Immature natural killer cell (primary cell): ENCODE measurements at regions not wholly inside any gene's neighbourhood (a gene's known extent, or its start where the extent isn't known, plus 50 kb on each side); places are given as distances from the start of the nearest gene placed in this dataset.

ENCODE experiments used
- DNase-seq, 3 donors: peaks; one replicate each; pipeline ENCODE4 v3.0.0; 2022; ENCODE audit warnings: mixed read lengths in 1 of 3
- H3K27ac Mint-ChIP-seq, 6 donors: one replicate each; pipeline ENCODE4 v1.8.0; 2020; ENCODE audit warnings: mixed read lengths in 6 of 6, mild to moderate bottlenecking in 5 of 6, inconsistent platforms in 4 of 6, moderate library complexity in 3 of 6
- H3K27me3 Mint-ChIP-seq, 3 donors: one replicate each; pipeline ENCODE4 v1.8.0; 2020 to 2021; ENCODE audit warnings: low read depth in 3 of 3, mild to moderate bottlenecking in 3 of 3, mixed read lengths in 3 of 3, moderate library complexity in 3 of 3, inconsistent platforms in 1 of 3
- H3K36me3 Mint-ChIP-seq, 3 donors: one replicate each; pipeline ENCODE4 v1.8.0; 2020; ENCODE audit warnings: mixed read lengths in 3 of 3, inconsistent platforms in 2 of 3, mild to moderate bottlenecking in 2 of 3
- H3K4me1 Mint-ChIP-seq, 2 donors: one replicate each; pipeline ENCODE4 v1.8.0; 2020; ENCODE audit warnings: inconsistent platforms in 2 of 2, mild to moderate bottlenecking in 2 of 2, mixed read lengths in 2 of 2, moderate library complexity in 1 of 2
- H3K4me3 Mint-ChIP-seq, 5 donors: one replicate each; pipeline ENCODE4 v1.8.0; 2020; ENCODE audit warnings: mild to moderate bottlenecking in 5 of 5, mixed read lengths in 5 of 5, inconsistent platforms in 3 of 5, moderate library complexity in 3 of 5
- H3K9me3 Mint-ChIP-seq, 6 donors: one replicate each; pipeline ENCODE4 v1.8.0; 2020; ENCODE audit warnings: mild to moderate bottlenecking in 6 of 6, mixed read lengths in 6 of 6, inconsistent platforms in 4 of 6, moderate library complexity in 3 of 6

GRCh38 chr10:91127341-91128082, 93.0 kb upstream of the PCGF5 start:
- Mint-ChIP-seq H3K4me3 (no peak overlapping the region), H3K4me1 (peaks cover 2 to 5% of the 10 kb centered on the region in 2 donors), H3K27me3 (peaks cover 1 to 7% (median 2%) of the 10 kb centered on the region in 3 donors), H3K27ac (no peak overlapping the region), H3K36me3 (no peaks in the 10 kb centered on the region), H3K9me3 (peaks cover 0 to 2% (median 0%) of the 10 kb centered on the region in 6 donors)
- DNase-seq, result no peak

- Mint-ChIP-seq H3K36me3 (no peaks in the 10 kb centered on the region), H3K9me3 (no peaks in the 10 kb centered on the region), H3K27ac (no peak overlapping the region), H3K4me1 (no peaks in the 10 kb centered on the region), H3K27me3 (peaks cover 0 to 11% (median 0%) of the 10 kb centered on the region in 3 donors), H3K4me3 (no peak overlapping the region)
- no peak for DNase-seq
These were observed 85.3 kb upstream of the PCGF5 start for GRCh38 chr10:91135113-91135512.

DNA sequence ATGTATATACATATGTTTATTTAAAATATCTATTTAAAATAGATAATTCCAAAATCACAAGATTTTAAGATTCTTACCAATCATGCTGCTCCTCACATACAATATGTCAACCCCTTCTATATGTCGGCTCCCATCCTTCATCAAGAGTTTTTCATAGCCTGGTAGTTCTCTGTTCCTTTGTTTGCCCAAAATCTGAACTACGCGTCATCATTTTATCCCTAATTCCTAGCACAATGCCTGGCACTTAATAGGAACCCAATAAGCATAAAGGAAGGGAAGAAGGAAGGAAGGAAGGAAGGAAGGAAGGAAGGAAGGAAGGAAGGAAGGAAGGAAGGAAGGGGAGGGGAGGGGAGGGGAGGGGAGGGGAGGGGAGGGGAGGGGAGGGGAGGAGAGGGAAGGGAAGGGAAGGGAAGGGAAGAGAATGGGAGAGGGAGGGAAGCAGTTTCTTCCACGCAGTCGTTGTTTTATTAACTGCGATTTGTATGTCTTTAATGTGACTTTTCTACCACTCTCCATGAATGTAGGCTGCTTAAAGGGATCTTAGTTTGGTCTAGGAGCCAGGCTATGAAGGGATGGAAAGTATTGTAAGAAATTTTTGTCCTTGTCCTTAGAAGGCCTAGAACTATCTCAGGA, 83.3 kb upstream of the PCGF5 start:
- no peaks in the 10 kb centered on the region for H3K4me1 Mint-ChIP-seq
- no peak for DNase-seq
- no peaks in the 10 kb centered on the region for H3K9me3 Mint-ChIP-seq
- H3K4me3 Mint-ChIP-seq, result no peak overlapping the region
- no peaks in the 10 kb centered on the region for H3K36me3 Mint-ChIP-seq
- H3K27ac Mint-ChIP-seq, result no peak overlapping the region
- peaks cover 0 to 11% (median 0%) of the 10 kb centered on the region in 3 donors for H3K27me3 Mint-ChIP-seq

DNA sequence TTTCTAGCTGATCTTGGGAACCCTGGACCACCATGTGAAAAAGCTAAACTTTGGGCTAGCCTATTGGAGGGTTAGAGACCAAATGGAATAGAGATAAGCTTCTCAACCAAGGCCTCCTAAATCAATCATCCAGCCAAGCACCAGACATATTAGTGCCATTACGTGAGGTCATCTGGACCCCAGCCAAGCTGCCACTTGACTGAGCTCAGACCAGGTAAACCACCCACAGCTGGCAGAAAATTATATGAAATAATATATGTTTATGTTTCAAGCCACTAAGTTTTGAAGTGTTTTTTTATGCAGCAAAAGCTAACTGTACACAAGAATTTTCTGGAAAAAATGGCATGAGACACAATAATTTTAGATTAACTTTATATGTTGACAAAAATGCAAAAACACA, 82.6 kb upstream of the PCGF5 start:
- H3K36me3 Mint-ChIP-seq, result no peaks in the 10 kb centered on the region
- peaks cover 0 to 11% (median 0%) of the 10 kb centered on the region in 3 donors for H3K27me3 Mint-ChIP-seq
- H3K27ac Mint-ChIP-seq, result no peak overlapping the region
- DNase-seq, result no peak
- H3K4me1 Mint-ChIP-seq, result no peaks in the 10 kb centered on the region
- H3K9me3 Mint-ChIP-seq, result no peaks in the 10 kb centered on the region
- H3K4me3 Mint-ChIP-seq, result no peak overlapping the region

DNA sequence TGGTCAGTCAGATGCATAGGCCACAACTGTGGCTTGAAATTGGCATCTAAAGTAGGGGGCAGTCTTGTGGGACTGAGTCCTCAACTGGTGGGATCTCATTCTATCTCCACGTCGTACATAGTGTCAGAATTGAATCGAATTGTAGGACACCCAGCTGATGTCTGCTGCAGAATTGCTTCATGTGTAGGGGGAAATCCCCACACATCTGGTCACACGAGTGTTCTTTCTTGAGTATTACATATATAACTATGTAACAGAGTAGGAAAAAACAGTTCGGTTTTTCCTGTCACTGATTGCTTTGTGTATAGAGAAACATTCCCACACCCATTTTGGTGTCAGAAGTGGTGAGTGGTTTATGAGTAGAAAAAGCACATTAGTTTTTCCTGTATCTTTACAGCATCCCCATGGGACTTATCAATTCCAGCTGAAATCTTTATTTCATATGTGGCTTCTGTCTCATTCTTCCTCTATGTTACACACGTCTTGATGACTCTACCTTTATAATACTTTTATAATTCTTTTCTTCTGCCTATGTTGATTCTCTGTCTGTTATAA, 79.4 kb upstream of the PCGF5 start:
- no peak for DNase-seq
- H3K4me3 Mint-ChIP-seq, result no peak overlapping the region
- no peaks in the 10 kb centered on the region for H3K4me1 Mint-ChIP-seq
- H3K36me3 Mint-ChIP-seq, result no peaks in the 10 kb centered on the region
- H3K9me3 Mint-ChIP-seq, result no peaks in the 10 kb centered on the region
- H3K27me3 Mint-ChIP-seq, result peaks cover 0 to 6% (median 0%) of the 10 kb centered on the region in 3 donors
- no peak overlapping the region for H3K27ac Mint-ChIP-seq

DNA sequence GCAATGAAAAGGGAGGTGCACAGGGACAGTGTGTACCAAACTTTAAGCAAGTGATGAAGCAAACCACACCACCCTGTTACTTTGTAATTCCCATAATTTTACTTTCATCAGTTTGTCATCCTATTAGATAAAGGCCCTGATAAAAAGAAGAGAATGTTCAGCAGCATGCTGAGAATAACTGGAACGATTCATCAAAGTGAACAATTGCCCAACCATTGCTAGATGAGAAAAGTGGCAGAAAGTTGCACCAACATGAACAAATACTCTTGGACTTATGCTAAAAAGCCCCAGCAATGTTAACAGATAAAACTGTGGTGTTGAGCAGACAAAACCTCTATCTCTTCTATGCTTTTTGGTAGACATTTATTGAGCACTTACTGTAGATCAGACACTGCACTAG, 75.5 kb upstream of the PCGF5 start:
- DNase-seq, result no peak
- H3K36me3 Mint-ChIP-seq, result peaks cover 0 to 5% (median 0%) of the 10 kb centered on the region in 3 donors
- H3K27ac Mint-ChIP-seq, result no peak overlapping the region
- peaks cover 0 to 10% (median 5%) of the 10 kb centered on the region in 3 donors for H3K27me3 Mint-ChIP-seq
- no peaks in the 10 kb centered on the region for H3K4me1 Mint-ChIP-seq
- no peak overlapping the region for H3K4me3 Mint-ChIP-seq
- H3K9me3 Mint-ChIP-seq, result no peaks in the 10 kb centered on the region

GRCh38 chr10:91146146-91146545, 74.3 kb upstream of the PCGF5 start:
- H3K27ac Mint-ChIP-seq, result no peak overlapping the region
- H3K4me3 Mint-ChIP-seq, result no peak overlapping the region
- H3K27me3 Mint-ChIP-seq, result peaks cover 0 to 10% (median 5%) of the 10 kb centered on the region in 3 donors
- no peaks in the 10 kb centered on the region for H3K9me3 Mint-ChIP-seq
- no peaks in the 10 kb centered on the region for H3K4me1 Mint-ChIP-seq
- peaks cover 0 to 5% (median 0%) of the 10 kb centered on the region in 3 donors for H3K36me3 Mint-ChIP-seq
- DNase-seq, result no peak

GRCh38 chr10:91149550-91149949, 70.9 kb upstream of the PCGF5 start:
- Mint-ChIP-seq H3K27me3 (peaks cover 0 to 10% (median 5%) of the 10 kb centered on the region in 3 donors), H3K4me3 (no peak overlapping the region), H3K4me1 (no peaks in the 10 kb centered on the region), H3K9me3 (peaks cover 0 to 3% (median 0%) of the 10 kb centered on the region in 6 donors), H3K36me3 (peaks cover 0 to 5% (median 0%) of the 10 kb centered on the region in 3 donors), H3K27ac (no peak overlapping the region)
- no peak for DNase-seq

DNA sequence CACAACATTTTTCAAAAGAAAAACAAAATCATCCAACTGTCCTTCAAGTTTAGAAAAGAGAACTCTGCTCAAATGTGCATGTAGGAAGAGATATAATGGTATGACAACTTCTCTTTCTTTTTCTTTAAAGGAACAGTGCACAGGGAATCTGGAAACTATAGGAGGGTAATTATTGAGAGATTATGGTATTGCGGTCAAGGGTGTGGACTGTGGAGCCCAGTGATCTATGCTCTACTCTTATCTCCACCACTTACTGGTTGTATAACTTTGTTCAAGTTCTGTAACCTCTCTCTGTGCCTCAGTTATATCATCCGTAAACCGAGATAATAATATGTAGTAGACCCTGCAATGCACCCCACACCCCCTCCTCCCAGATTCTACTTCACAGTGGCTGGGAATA, 69.8 kb upstream of the PCGF5 start:
- no peak overlapping the region for H3K4me3 Mint-ChIP-seq
- H3K27me3 Mint-ChIP-seq, result peaks cover 0 to 10% (median 5%) of the 10 kb centered on the region in 3 donors
- H3K9me3 Mint-ChIP-seq, result peaks cover 0 to 3% (median 0%) of the 10 kb centered on the region in 6 donors
- H3K4me1 Mint-ChIP-seq, result no peaks in the 10 kb centered on the region
- peaks cover 0 to 5% (median 0%) of the 10 kb centered on the region in 3 donors for H3K36me3 Mint-ChIP-seq
- no peak for DNase-seq
- H3K27ac Mint-ChIP-seq, result no peak overlapping the region

DNA sequence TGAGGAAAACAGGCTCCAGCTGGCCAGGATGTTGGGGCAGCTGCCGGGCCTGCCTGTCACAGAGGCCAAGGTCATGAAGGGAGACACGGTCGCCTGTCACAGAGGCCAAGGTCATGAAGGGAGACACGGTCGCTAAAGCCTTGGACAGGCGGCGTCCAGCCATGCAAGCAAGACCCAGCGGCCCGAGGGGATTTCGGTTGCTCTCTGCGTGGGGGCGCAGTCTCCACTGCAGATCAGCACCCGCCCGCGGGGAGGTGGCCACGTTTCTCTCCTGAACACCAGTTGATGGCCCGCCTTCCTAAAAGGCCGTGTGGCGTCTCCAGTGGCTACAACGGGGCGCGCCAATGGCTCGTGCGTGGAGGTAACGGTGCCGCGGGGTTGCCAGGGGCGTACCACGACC, 67.0 kb upstream of the PCGF5 start:
- H3K27me3 Mint-ChIP-seq, result peaks cover 1 to 5% (median 2%) of the 10 kb centered on the region in 3 donors
- H3K9me3 Mint-ChIP-seq, result peaks cover 0 to 3% (median 0%) of the 10 kb centered on the region in 6 donors
- no peak overlapping the region for H3K4me3 Mint-ChIP-seq
- no peak for DNase-seq
- no peaks in the 10 kb centered on the region for H3K4me1 Mint-ChIP-seq
- H3K36me3 Mint-ChIP-seq, result peaks cover 0 to 5% (median 0%) of the 10 kb centered on the region in 3 donors
- no peak overlapping the region for H3K27ac Mint-ChIP-seq

- H3K4me1 Mint-ChIP-seq, result no peaks in the 10 kb centered on the region
- no peak overlapping the region for H3K4me3 Mint-ChIP-seq
- H3K27me3 Mint-ChIP-seq, result peaks cover 0 to 2% (median 0%) of the 10 kb centered on the region in 3 donors
- H3K9me3 Mint-ChIP-seq, result peaks cover 0 to 3% (median 0%) of the 10 kb centered on the region in 6 donors
- no peaks in the 10 kb centered on the region for H3K36me3 Mint-ChIP-seq
- H3K27ac Mint-ChIP-seq, result no peak overlapping the region
- DNase-seq, result no peak
These were observed 65.6 kb upstream of the PCGF5 start for GRCh38 chr10:91154842-91155241.

GRCh38 chr10:91156196-91156595, 64.3 kb upstream of the PCGF5 start:
- Mint-ChIP-seq H3K4me1 (peaks cover 0 to 6% of the 10 kb centered on the region in 2 donors), H3K27ac (no peak overlapping the region), H3K36me3 (no peaks in the 10 kb centered on the region), H3K9me3 (peaks cover 0 to 3% (median 0%) of the 10 kb centered on the region in 6 donors), H3K4me3 (no peak overlapping the region), H3K27me3 (peaks cover 0 to 4% (median 0%) of the 10 kb centered on the region in 3 donors)
- no peak for DNase-seq

GRCh38 chr10:91159254-91159783, 61.1 kb upstream of the PCGF5 start:
- Mint-ChIP-seq H3K4me3 (no peak overlapping the region), H3K36me3 (no peaks in the 10 kb centered on the region), H3K4me1 (peaks cover 14 to 23% of the 10 kb centered on the region in 2 donors), H3K27ac (no peak overlapping the region), H3K9me3 (no peaks in the 10 kb centered on the region), H3K27me3 (peaks cover 8 to 19% (median 11%) of the 10 kb centered on the region in 3 donors)
- DNase-seq, result no peak

DNA sequence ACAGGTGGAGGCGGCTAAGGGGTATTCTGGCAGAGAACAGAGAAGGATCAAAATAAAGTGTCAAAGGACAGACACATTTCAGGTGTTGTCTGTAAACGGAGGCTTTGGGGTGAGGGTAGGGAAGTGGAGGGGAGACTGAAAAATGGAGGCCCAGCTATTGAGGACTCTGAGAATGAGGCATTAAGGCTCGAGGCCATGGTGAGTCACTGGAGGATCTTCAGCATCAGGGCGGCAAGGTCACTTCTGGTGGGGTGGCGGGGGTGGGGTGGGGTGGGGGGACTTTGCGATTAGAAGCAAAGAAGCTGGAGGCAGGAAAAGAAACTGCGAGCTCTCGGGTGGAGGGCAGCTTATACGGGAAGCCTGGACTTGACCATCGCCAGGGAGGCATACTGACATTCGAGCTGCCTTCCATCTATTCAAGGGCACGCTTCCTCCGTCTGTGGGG, 58.4 kb upstream of the PCGF5 start:
- no peaks in the 10 kb centered on the region for H3K36me3 Mint-ChIP-seq
- peak overlapping the region; percentile 82 to 97 (median 96) for H3K27ac Mint-ChIP-seq
- no peaks in the 10 kb centered on the region for H3K9me3 Mint-ChIP-seq
- peak overlapping the region; percentile 86 to 88 (median 88) for H3K4me3 Mint-ChIP-seq
- no peak for DNase-seq
- H3K27me3 Mint-ChIP-seq, result peaks cover 8 to 19% (median 11%) of the 10 kb centered on the region in 3 donors
- peaks cover 23 to 34% of the 10 kb centered on the region in 2 donors for H3K4me1 Mint-ChIP-seq
